GM12891 (cell line): ENCODE measurements at regions not wholly inside any gene's neighbourhood (a gene's known extent, or its start where the extent isn't known, plus 50 kb on each side); places are given as distances from the start of the nearest gene placed in this dataset.
"Not testable (repeated sequence)": the region's sequence is repeated elsewhere in the genome, so short reads cannot be mapped to it uniquely, and the experiment has no call there.

Experiments used
- DNase-seq: peaks from one replicate; pipeline ENCODE4 v3.0.0; 2011; ENCODE audit warnings: low spot score; ENCODE audit not compliant: insufficient read length
- FAIRE-seq: peaks from 2 replicates; lab custom pipeline; 2011; peaks lifted over from hg19 to GRCh38; lab: Jason Lieb, UNC
- PAX5 ChIP-seq: IDR thresholded peaks from 2 replicates; pipeline ENCODE4 v1.6.1; 2011; ENCODE audit warnings: low read length, moderate library complexity, mild to moderate bottlenecking; ENCODE audit not compliant: insufficient read depth, severe bottlenecking
- POLR2A ChIP-seq: IDR thresholded peaks from 2 replicates; pipeline ENCODE4 v1.6.1; 2011; ENCODE audit warnings: low read depth, low read length, control low read depth
- POLR2AphosphoS5 ChIP-seq: IDR thresholded peaks from 2 replicates; pipeline ENCODE4 v1.6.1; 2011; ENCODE audit warnings: low read depth, low read length, control low read depth
- POU2F2 ChIP-seq: IDR thresholded peaks from 2 replicates; pipeline ENCODE4 v1.6.1; 2011; ENCODE audit warnings: low read depth, mild to moderate bottlenecking, control low read depth, low read length, moderate library complexity
- SPI1 ChIP-seq: IDR thresholded peaks from 2 replicates; pipeline ENCODE4 v1.6.1; 2011; ENCODE audit warnings: low read depth, low read length, control low read depth
- TAF1 ChIP-seq: IDR thresholded peaks from 2 replicates; pipeline ENCODE4 v1.6.1; 2011; ENCODE audit warnings: low read depth, low read length, control low read depth

DNA sequence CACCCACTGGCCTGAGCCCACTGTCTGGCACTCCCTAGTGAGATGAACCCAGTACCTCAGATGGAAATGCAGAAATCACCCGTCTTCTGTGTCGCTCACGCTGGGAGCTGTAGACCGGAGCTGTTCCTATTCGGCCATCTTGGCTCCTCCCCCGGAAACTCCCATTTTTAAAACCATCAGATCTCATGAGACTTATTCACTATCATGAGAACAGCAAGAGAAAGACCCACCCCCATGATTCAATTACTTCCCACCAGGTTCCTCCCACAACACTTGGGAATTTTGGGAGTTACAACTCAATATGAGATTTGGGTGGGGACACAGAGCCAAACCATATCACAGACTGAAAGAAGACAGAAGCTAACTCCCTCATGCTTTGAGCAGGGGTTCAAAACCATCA lies 134.5 kb downstream of the SLC39A8 start:
- FAIRE-seq: not testable (repeated sequence)

DNA sequence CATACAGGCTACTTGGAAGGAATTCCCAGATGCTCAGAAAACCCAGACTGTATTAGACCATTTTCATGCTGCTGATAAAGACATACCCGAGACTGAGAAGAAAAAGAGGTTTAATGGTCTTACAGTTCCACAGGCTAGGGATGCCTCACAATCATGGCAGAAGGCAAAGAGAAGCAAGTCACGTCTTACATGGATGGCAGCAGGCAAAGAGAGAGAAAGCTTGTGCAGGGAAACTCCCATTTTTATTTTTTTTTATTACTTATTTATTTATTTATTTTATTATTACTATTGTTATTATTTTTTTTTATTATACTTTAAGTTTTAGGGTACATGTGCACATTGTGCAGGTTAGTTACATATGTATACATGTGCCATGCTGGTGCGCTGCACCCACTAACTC lies 140.6 kb downstream of the SLC39A8 start:
- not testable (repeated sequence) for DNase-seq, FAIRE-seq

More for the DNA sequence above, 134.5 kb downstream of the SLC39A8 start:
- DNase-seq: not testable (repeated sequence)

DNA sequence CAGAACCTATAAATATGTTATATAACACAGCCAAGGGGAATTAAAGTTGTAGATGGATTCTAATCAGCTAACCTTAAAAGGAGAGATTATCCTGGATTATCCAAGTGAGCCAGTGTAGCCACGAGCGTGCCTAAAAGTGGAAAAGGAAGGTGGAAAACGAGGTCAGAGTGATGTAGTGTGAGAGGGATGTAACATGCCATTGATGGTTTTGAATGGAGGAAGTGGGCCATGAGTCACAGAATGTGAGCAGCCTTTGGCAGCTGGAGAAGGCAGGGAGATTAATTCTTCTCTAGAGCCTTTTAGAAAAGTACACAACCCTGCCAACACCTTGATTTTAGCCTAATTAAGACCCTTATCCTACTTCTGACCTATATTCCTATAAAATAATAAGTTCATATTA lies 149.1 kb downstream of the SLC39A8 start:
- no peak for FAIRE-seq
- TF ChIP-seq TAF1 (no peak), PAX5 (no peak), SPI1 (peak; percentile 26; the same call in 1 of the 2 replicates), POU2F2 (no peak), POLR2AphosphoS5 (no peak)
- no peak for DNase-seq

DNA sequence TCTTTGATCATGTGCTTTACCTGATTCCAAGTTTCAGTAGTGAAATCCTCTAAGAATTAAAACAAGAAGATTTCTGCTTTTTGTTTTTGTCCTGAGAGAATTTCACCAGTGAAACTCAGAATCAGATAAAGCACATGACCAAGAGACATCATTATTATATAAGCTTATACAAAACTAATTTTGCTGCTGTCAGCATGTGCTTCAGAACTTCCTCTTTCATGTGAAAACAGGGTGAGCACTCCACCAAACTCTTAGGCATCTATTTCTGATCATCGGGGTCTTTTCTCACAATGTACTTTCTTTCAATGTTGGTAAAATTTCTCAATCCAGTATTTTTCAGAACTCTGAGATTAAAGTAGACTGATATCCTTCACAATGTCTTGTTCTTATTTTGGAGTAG lies 152.1 kb downstream of the SLC39A8 start:
- TF ChIP-seq POLR2A: no peak
- TF ChIP-seq SPI1: no peak
- TF ChIP-seq POLR2AphosphoS5: no peak
- no peak for TF ChIP-seq TAF1
- no peak for TF ChIP-seq PAX5
- no peak for TF ChIP-seq POU2F2
- FAIRE-seq (no peak), DNase-seq (no peak)

DNA sequence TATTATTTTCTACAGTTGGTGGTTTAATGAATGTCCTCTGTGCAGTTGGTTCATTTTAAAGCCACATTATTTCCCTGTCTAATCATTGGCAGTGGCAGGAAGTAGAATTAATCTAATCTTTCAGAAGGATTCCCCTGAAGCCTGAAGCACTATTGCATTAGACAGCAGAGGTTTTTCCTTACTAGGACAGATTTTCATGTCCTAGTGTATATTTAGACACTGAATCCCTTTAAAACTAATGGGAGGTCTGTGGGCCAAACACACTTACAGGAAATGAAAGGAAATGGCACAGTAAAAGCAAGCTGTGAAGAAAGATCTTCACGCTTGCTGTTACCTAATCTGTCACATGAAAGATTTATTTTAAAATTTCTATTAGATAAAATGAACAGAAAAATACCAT lies 165.2 kb downstream of the SLC39A8 start:
- no peak for DNase-seq
- TF ChIP-seq POU2F2: no peak
- TF ChIP-seq POLR2A: no peak
- no peak for TF ChIP-seq POLR2AphosphoS5
- TF ChIP-seq TAF1: no peak
- no peak for TF ChIP-seq PAX5
- TF ChIP-seq SPI1: no peak
- no peak for FAIRE-seq

DNA sequence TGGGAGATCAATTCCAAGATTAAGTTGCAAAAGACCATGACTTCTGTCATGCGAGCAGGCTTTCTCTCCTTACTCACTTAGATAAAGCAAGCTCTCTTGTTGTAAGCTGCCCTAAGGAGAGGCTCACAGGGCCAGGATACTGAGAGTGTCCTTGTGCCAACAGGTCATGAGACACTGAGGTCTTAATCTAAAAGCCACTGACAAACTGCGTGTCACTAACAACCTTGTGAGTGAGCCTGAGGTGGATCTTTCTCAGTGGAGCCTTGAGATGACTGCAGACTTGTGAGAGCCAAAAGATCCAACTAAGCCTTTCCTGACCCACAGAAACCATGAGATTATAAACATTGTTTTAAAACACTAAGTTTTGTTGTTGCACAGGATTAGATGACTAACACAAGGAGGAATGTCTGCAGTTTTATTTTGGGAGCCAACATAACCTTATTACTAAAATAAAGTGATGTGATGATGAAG lies 170.5 kb downstream of the SLC39A8 start:
- DNase-seq (no peak), FAIRE-seq (no peak)
- TF ChIP-seq POLR2A (no peak), POU2F2 (no peak), TAF1 (no peak), POLR2AphosphoS5 (no peak), SPI1 (no peak), PAX5 (no peak)

DNA sequence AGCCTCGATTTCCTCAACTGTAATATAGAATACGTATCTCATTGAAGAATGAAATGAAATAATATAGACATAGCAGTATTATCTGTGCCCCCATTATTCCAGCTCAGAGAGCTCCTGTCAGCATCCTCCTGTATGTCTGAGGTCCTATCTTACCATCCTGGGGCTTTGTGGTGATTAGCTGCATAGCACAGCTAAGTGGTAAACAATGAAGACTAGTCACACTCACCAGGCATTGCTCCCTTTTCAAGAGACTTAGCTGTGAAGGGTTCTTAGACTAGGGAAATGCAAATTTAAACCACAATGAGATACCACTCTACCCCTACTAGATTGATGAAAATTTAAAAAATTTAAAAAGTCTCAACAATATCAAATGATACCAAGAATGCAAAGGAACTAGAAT lies 172.9 kb downstream of the SLC39A8 start:
- no peak for FAIRE-seq
- TF ChIP-seq POLR2A (no peak), POU2F2 (no peak), TAF1 (no peak)
- DNase-seq: no peak

DNA sequence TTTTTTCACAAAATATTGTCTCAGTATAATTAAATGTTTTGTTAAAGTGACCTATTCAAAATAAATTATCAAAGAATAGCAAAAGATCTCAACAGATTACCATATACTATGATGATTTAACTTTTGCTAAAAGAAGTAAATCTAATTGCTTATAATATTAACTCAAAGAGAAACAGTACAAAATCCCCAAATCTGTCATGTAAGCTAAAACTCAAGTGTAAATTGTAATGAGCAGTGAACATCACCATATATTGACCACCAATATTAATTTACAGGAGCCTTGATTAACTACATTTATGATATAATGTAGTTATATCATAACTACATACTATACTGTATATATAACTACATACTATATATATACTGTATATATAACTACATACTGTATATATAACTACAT lies 174.4 kb downstream of the SLC39A8 start:
- DNase-seq (no peak), FAIRE-seq (no peak)
- no peak for TF ChIP-seq TAF1
- no peak for TF ChIP-seq POLR2A

DNA sequence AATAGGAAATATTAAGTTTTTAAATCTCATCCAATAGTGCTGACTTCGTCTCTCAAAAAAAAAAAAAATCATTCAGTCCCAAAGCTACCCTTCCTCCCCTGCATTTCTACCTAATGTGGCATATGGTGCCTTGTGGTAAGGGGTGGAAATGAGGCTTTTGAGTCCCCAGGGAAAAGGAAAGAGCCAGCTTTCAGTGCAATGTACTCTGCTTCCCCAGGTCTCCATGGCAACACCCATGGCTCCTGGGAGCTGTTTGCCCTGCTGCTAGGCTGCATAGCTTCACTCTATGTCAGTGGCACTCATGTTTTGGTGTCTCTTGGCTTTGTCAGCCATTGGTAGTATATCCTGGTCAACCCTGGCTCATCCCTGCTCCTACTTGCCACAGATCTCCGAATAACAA lies 175.9 kb downstream of the SLC39A8 start:
- FAIRE-seq: no peak
- no peak for DNase-seq
- no peak for TF ChIP-seq SPI1
- no peak for TF ChIP-seq POLR2AphosphoS5
- TF ChIP-seq POLR2A: no peak
- TF ChIP-seq TAF1: no peak
- TF ChIP-seq PAX5: no peak
- TF ChIP-seq POU2F2: no peak

DNA sequence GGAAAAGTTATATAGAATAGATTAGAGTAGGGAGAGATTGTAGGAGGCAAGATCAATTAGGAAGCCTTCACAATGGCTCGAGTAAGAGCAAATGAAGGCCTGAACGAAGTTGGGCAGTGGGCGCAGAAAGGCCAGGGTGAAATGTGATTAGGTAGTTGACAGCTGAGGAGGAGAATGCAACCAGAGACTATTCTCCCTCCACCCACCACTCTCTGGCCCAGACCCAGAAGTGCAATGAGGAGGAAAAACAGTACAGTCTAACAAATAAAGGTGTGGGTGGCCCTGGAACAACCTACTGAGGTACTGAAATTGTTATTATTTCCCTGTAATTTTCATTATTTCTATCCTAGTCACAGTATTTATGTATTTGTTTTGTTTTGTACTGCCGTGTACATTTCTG lies 176.7 kb downstream of the SLC39A8 start:
- DNase-seq (no peak), FAIRE-seq (no peak)
- no peak for TF ChIP-seq PAX5
- TF ChIP-seq POLR2AphosphoS5: no peak
- no peak for TF ChIP-seq POU2F2
- no peak for TF ChIP-seq POLR2A
- TF ChIP-seq TAF1: no peak
- TF ChIP-seq SPI1: no peak

DNA sequence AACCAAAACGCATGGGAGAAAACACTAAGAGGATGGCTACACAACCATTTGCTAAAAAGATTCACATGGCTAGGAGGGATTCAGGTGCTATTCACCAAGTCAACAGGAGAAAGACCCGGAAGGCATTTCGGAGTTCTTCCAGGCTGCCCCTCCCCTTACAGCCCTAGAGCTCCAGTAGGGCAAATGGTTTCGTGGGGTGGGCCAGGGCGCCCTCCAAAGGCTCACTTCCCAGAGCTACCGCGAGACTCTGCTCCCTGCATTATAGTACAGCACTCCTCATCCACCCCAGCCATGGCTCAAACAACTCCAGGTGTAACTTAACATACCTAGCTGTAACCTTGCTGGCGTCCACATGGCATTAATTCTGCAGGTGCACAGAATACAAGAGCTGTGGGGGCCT lies 179.7 kb downstream of the SLC39A8 start:
- no peak for TF ChIP-seq TAF1
- TF ChIP-seq POLR2A: no peak
- TF ChIP-seq POLR2AphosphoS5: no peak
- TF ChIP-seq SPI1: no peak
- TF ChIP-seq POU2F2: no peak
- no peak for TF ChIP-seq PAX5
- FAIRE-seq: no peak
- DNase-seq: no peak

DNA sequence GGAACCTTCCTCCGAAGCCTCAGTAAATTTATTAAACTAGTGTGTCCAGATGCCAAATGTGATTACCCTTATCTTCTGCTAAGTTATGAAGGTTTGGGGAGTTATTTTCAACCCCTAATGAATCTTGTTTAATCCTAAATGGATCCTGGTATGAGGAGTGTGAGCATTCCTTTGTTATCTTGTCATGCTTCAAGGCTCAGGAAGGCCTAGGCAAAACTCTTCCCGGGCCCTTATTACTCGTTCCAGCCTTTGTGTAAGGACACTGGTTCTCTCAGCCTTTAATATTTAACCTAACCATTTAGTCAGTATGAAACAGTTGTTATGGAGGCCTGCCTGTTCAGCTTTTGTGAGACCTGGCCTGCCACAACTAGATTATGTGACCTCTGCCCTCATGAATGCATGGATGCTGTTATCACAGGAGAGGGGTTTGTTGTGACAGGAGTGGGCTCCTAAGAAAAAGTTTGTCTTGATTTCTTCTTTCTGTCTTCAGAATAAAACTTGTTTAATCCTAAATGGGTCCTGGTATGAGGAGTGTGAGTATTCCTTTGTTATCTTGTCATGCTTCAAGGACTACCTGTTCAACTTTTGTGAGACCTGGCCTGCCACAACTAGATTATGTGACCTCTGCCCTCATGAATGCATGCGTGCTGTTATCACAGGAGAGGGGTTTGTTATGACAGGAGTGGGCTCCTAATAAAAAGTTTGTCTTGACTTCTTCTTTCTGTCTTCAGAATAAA lies 181.7 kb downstream of the SLC39A8 start:
- no peak for FAIRE-seq
- DNase-seq: no peak
- TF ChIP-seq POLR2AphosphoS5: no peak
- no peak for TF ChIP-seq SPI1
- no peak for TF ChIP-seq TAF1
- no peak for TF ChIP-seq POU2F2
- no peak for TF ChIP-seq POLR2A
- TF ChIP-seq PAX5: no peak
